Erythroblast (primary cell): ENCODE measurements at regions not wholly inside any gene's neighbourhood (a gene's known extent, or its start where the extent isn't known, plus 50 kb on each side); places are given as distances from the start of the nearest gene placed in this dataset.

Experiments used
- GATA1 ChIP-seq: IDR thresholded peaks from 2 replicates; pipeline ENCODE4 v1.6.1; 2011; ENCODE audit warnings: low read depth, mild to moderate bottlenecking, control low read depth, low read length, moderate library complexity
- POLR2A ChIP-seq: IDR thresholded peaks from 2 replicates; pipeline ENCODE4 v1.6.1; 2011; ENCODE audit warnings: mild to moderate bottlenecking, low read length

DNA sequence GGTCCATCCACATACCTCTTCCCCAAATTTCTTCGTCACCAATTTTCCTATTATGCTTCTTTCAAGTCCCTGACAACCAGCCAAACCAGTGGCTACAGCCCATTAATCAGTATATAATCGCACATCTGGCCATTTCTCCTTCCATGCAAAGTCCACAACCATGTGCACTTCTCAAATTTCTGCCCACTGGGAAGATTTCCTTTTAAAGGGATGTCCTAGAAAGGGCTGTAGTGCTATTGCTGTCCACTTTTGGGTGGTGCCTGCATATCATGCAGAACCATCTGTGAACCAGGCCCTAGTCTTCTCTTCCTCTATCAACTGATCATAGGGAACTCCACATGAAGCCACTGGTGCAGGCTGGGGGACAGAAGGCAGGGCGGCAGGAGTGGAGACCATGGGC is 55.2 kb upstream of the MID1IP1 start:
- TF ChIP-seq POLR2A (no peak), GATA1 (no peak)
